ENCODE measurements at regions not wholly inside any gene's neighbourhood (a gene's known extent, or its start where the extent isn't known, plus 50 kb on each side); places are given as distances from the start of the nearest gene placed in this dataset.

- no peak for TF ChIP-seq CTCF (IDR thresholded peaks at IDR 0.05; ENCODE audit: borderline replicate concordance, insufficient read depth, low read depth, low read length)
- no peak overlapping the region for H3K4me3 ChIP-seq (ENCODE audit: low read depth, low read length)
These were observed 1046.2 kb downstream of the XPNPEP1 start for GRCh38 chr10:108877095-108877561.

- TF ChIP-seq CTCF (IDR thresholded peaks at IDR 0.05; ENCODE audit: borderline replicate concordance, insufficient read depth, low read depth, low read length) = no peak
- H3K4me3 ChIP-seq (ENCODE audit: low read depth, low read length) = no peak overlapping the region
These were observed 1050.5 kb downstream of the XPNPEP1 start for GRCh38 chr10:108872854-108873253.

- no peak overlapping the region for H3K4me3 ChIP-seq (ENCODE audit: low read depth, low read length)
- TF ChIP-seq CTCF (IDR thresholded peaks at IDR 0.05; ENCODE audit: borderline replicate concordance, insufficient read depth, low read depth, low read length) = no peak
These were observed 1054.4 kb downstream of the XPNPEP1 start for GRCh38 chr10:108868881-108869280.

- no peak for TF ChIP-seq CTCF (IDR thresholded peaks at IDR 0.05; ENCODE audit: borderline replicate concordance, insufficient read depth, low read depth, low read length)
- no peak overlapping the region for H3K4me3 ChIP-seq (ENCODE audit: low read depth, low read length)
These were observed 1060.5 kb downstream of the XPNPEP1 start for GRCh38 chr10:108862676-108863350.

- no peak for TF ChIP-seq CTCF (IDR thresholded peaks at IDR 0.05; ENCODE audit: borderline replicate concordance, insufficient read depth, low read depth, low read length)
- H3K4me3 ChIP-seq (ENCODE audit: low read depth, low read length) = no peak overlapping the region
These were observed 1062.0 kb downstream of the XPNPEP1 start for GRCh38 chr10:108861181-108861754.

GRCh38 chr10:108852211-108852610, 1071.1 kb downstream of the XPNPEP1 start:
- TF ChIP-seq CTCF (IDR thresholded peaks at IDR 0.05; ENCODE audit: borderline replicate concordance, insufficient read depth, low read depth, low read length) = no peak

More at GRCh38 chr10:108852211-108852610, 1071.1 kb downstream of the XPNPEP1 start:
- H3K4me3 ChIP-seq (ENCODE audit: low read depth, low read length) = no peak overlapping the region
